KOPT-K1 (cell line): ENCODE measurements at regions not wholly inside any gene's neighbourhood (a gene's known extent, or its start where the extent isn't known, plus 50 kb on each side); places are given as distances from the start of the nearest gene placed in this dataset.
"Not testable (repeated sequence)": the region's sequence is repeated elsewhere in the genome, so short reads cannot be mapped to it uniquely, and the experiment has no call there.

ENCODE experiments used
- H3K27ac ChIP-seq: fragments of 200-600 bp; sonication (generic); 2 replicates; pipeline ENCODE4 v1.5.1; 2016; ENCODE audit warnings: antibody characterized with exemption, mild to moderate bottlenecking, low read depth, low read length; ENCODE audit not compliant: poor library complexity, severe bottlenecking
- H3K36me3 ChIP-seq: fragments of 200-600 bp; sonication (generic); 2 replicates; pipeline ENCODE4 v1.5.1; 2017; ENCODE audit warnings: antibody characterized with exemption, mild to moderate bottlenecking, low read length, moderate library complexity; ENCODE audit not compliant: insufficient read depth
- H3K9me3 ChIP-seq: fragments of 200-600 bp; sonication (generic); 2 replicates; pipeline ENCODE4 v1.5.1; 2017; ENCODE audit warnings: antibody characterized with exemption, low read length, mild to moderate bottlenecking; ENCODE audit not compliant: insufficient read depth, poor library complexity, severe bottlenecking

DNA sequence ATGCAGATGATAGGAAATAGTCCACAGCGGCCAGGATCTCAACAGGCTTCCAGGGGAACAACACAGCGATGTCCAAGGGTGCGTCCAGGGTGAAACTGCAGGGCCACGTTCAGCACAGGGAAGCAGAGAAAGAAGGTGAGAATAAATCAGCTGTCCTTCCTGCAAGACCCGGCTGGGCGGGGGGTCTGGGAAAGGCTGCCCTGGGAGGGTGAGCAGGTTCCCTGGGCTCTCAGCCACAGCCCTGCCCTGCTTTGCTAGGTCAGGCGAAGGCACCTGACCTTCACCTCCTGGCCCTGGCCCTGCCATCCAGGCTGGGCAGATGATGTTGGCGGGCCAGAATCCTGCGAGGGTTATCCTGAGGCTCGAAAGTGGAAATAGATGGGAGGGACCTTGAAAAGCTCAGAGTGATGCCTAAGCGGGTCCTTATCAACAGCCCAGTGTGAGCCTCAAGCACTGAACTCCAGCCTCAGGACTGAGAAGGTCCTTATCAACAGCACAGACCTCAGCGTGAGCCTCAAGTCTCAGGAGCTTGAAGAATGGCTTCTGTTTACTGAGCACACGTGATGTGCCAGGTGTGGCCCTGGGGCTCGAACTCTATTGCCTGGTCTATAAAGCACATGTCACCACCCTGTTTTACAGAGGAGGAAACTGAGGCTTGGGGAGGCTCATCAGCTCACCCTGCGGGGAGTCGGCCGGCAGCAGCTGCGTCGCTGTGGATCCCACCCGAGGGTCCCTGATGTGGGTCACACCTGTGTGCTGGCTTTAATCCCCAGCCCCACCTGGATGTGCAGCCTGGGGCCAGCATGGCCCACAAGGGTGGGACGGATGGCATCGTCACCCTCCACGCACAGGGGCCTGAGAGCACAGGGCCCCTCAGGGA, 191.1 kb downstream of the BANP start:
- not testable (repeated sequence) for H3K36me3 ChIP-seq, H3K27ac ChIP-seq
- H3K9me3 ChIP-seq: peaks cover 23% of the 10 kb centered on the region

DNA sequence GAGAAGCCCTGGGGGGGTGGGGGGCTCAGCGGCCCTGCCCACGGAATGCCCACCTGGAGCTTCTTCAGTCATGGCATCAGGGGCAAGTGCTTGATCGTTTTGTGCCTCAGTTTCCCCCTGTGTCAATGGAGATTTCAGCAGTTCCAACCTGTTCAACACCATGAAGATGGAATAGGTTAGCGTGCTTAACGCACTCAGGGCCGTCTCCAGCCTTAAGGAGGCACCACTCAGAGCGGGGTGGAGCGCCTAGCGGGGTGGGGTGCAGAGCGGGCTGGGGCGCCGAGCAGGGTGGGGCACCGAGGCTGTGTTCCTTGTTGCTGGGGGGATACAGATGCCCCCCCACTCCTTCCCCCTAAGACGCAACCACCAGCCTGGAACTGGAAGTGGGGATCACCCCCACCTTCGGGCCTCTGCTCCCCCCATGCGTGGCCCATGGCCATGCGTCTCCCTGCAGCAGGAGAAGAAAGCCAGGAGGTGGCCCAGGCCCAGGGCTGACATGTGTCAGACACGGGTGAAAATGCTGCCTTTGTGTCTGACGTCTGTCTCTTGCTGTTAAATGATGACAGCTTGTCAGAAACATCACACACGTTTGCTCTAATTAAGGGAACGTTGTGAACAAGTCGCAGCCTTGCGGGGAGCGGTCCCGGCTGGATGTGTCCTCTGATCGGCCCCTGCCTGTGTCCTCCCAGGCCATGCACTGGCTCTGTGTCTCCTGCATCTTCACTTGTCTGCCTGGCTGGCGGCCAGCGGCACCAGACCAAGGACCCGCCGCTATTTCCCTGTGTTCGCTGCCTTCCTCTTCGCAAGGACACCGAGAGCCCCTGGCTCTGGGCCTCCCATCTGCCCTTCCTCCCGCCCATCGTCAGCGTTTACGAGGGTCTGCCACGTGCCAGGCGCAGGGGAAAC, 192.1 kb downstream of the BANP start:
- H3K27ac ChIP-seq, H3K36me3 ChIP-seq: not testable (repeated sequence)
- peaks cover 15% of the 10 kb centered on the region for H3K9me3 ChIP-seq

GRCh38 chr16:88144028-88144511, 192.8 kb downstream of the BANP start:
- H3K9me3 ChIP-seq: peaks cover 8% of the 10 kb centered on the region
- H3K27ac ChIP-seq: no peak overlapping the region
- H3K36me3 ChIP-seq: no peaks in the 10 kb centered on the region

DNA sequence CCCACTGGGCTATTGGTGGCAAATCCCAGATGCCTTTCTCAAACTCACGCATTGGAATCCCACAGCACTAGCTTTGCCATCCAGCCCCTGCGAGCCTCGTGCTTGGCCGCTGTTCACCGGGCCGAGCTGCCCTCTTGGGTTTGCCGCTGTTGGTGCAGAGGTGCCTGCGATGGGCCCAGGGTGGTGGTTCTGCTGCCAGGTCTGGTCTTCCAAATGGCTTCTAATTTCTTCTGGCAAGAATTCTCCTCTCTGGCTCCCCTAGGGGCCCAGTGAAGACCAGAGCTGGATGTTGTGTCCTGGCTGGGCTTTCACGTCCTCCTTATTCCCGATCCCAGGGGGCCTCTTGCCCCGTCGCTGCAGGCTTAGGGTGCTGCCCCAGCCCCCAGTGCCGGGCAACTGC, 194.1 kb downstream of the BANP start:
- H3K36me3 ChIP-seq, H3K27ac ChIP-seq, H3K9me3 ChIP-seq: not testable (repeated sequence)

DNA sequence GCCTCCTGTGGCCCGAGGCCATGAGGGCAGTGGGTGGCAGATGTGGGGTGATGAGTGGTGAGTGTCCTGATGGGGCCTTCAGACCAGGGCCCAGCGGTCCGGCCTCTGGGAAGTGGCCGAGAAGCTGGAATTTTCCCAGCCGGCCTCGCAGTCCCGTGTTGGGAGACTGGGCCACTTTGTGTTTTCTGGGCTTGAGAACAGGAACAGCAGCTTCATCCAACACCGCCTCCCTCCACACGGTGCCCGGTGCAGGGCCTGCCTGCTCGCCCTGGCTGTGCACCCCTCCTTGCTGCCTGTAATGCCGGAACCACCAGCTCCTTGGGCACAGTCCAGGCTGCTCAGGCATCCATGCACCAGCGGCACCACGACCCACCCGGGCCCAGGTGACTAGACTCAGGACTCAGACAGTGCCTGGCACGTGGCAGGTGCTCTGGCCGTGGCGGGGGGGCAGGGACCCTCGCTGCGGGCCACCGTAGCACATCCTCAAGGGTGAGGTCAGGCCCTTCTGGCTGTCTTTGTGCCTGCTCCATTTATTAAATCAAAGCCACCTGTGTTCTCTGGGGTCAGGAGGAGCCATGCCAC, 194.7 kb downstream of the BANP start:
- H3K36me3 ChIP-seq, H3K27ac ChIP-seq, H3K9me3 ChIP-seq: not testable (repeated sequence)

- not testable (repeated sequence) for H3K9me3 ChIP-seq, H3K27ac ChIP-seq, H3K36me3 ChIP-seq
Observed at GRCh38 chr16:88148078-88148477, 196.8 kb downstream of the BANP start.

- H3K36me3 ChIP-seq, H3K9me3 ChIP-seq, H3K27ac ChIP-seq: not testable (repeated sequence)
Observed at GRCh38 chr16:88148682-88149081, 197.4 kb downstream of the BANP start.

GRCh38 chr16:88149158-88149603, 197.9 kb downstream of the BANP start:
- not testable (repeated sequence) for H3K36me3 ChIP-seq, H3K27ac ChIP-seq, H3K9me3 ChIP-seq

DNA sequence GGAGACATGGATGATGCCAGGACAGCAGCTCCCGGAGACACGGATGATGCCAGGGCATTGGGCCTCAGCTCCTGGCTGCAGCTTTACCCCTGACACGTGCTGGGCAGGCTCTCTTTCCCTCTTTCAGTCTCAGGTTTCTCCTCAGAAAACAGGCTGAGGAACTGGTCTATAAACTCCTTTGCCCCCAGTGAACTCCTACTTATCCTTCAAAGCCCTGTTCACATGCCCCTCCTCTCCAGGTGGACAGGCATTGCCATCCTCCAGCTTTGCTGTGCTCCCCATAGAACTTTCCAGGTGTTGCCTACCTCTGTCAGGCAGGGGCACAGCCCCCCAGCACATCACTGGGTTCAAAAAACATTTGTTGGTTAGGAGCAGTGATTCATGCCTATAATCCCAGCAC, 198.4 kb downstream of the BANP start:
- not testable (repeated sequence) for H3K36me3 ChIP-seq, H3K27ac ChIP-seq, H3K9me3 ChIP-seq

- not testable (repeated sequence) for H3K36me3 ChIP-seq, H3K27ac ChIP-seq, H3K9me3 ChIP-seq
Observed at GRCh38 chr16:88150456-88151128, 199.4 kb downstream of the BANP start.

DNA sequence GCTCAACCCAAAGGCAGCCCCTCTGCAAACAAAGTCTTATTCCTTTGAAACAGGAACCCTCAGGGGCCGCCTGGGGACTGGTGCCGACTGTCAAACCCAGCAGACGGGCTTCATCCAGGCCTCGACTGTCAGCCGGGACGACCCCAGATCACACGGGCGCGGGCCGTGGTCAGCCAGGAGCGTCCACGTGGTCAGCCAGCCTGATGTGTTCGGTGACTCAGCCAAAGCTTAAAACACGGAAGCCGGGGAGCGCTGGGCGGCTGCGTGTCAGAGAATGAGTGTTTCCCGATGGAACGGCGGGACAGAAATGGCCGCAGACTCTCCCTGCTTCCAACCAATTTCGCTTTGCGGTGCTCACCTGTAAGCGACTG, 199.9 kb downstream of the BANP start:
- not testable (repeated sequence) for H3K36me3 ChIP-seq, H3K9me3 ChIP-seq

GRCh38 chr16:88151859-88152843, 200.9 kb downstream of the BANP start:
- H3K9me3 ChIP-seq, H3K27ac ChIP-seq, H3K36me3 ChIP-seq: not testable (repeated sequence)

More for the DNA sequence above, 199.9 kb downstream of the BANP start:
- H3K27ac ChIP-seq: not testable (repeated sequence)

DNA sequence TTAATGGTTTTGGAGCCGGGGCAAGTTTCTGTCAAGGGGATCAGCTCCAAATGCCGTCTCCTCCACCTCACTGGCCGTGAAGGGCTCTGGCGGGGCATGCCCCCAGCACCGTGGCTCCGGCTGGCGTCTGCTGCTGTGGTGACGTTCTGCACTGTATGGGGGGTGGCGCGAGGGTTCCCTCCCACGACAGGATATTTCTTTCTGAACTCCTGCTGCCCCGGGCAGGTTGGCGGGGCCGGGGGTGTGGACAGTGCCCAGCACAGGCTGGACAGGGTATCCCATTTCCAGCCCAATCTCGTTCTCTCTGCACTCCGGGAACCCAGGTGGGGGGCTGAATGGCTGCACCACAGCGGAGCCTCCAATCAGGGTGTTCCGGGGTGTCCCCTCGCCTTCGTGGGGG, 201.6 kb downstream of the BANP start:
- not testable (repeated sequence) for H3K9me3 ChIP-seq, H3K27ac ChIP-seq, H3K36me3 ChIP-seq

DNA sequence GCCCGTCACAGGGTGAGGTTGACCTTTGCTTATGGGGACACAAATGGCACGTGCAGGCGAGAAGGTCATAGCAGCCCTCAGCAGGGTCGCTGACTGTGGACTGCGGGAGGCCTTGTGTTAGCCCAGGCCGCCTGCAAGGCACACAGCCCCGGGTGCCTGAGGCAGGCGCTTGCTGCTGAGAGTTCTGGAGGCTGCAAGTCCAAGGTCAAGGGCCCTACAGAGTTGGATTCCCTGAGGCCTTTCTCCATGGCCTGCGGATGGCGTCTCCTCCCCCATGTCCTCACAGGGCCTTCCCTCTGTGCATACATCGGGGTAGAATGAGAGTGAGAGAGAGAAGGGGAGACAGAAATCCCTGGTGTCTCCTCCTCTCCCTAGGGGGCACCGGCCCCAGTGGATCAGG, 202.3 kb downstream of the BANP start:
- not testable (repeated sequence) for H3K9me3 ChIP-seq, H3K36me3 ChIP-seq, H3K27ac ChIP-seq
